ENCODE measurements at regions not wholly inside any gene's neighbourhood (a gene's known extent, or its start where the extent isn't known, plus 50 kb on each side); places are given as distances from the start of the nearest gene placed in this dataset.

DNA sequence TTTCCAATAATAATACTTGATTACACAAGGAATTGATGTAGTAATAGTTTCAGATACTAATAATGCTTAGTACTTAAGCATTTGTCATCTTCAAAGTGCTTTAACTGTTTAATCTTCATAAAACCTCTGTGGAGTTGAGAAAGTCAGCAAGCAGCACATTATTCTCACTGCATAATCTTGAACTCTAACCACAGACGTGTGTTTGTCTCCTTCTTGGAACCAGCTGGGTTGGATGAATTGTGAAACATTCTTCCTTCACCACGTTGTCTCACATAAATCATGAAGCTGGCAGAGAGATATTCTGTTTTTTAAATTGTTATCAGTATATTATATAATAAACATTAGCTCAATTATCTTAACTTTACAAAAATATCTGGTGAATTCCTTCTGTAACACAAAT, 55.1 kb upstream of the LDAH start:
- peak; percentile 1 for DNase-seq (ENCODE audit: low read depth)
- H3K4me3 ChIP-seq (ENCODE audit: low read depth, low read length), result no peak overlapping the region
- CTCF ChIA-PET, result no interaction called here
- POLR2A ChIA-PET, result no interaction called here
- H3K36me3 ChIP-seq (ENCODE audit: control insufficient read depth, insufficient read depth, low read length), result no peaks in the 10 kb centered on the region
- peaks cover 2% of the 10 kb centered on the region; the same call in 1 of the 2 replicates for H3K27me3 ChIP-seq (ENCODE audit: control insufficient read depth, insufficient read depth, low read length)
- TF ChIP-seq CTCF (IDR thresholded peaks at IDR 0.05; ENCODE audit: insufficient read depth, low read depth, low read length), result no peak

Measured in BJ (cell line).